HG03521 (cell line): ENCODE measurements at regions not wholly inside any gene's neighbourhood (a gene's known extent, or its start where the extent isn't known, plus 50 kb on each side); places are given as distances from the start of the nearest gene placed in this dataset.

Experiments
- ATAC-seq: cut with Tn5 transposase; IDR thresholded peaks from one replicate; pipeline ENCODE4 v1.9.1; 2021; ENCODE audit warnings: mild to moderate bottlenecking, moderate library complexity; ENCODE audit not compliant: unreplicated experiment

- no peak for ATAC-seq
Measured at GRCh38 chr3:30201715-30202114, 404.7 kb upstream of the TGFBR2 start.

- ATAC-seq: no peak
Measured at GRCh38 chr3:30203301-30203700, 403.1 kb upstream of the TGFBR2 start.

- no peak for ATAC-seq
Measured at GRCh38 chr3:30204126-30204525, 402.3 kb upstream of the TGFBR2 start.

GRCh38 chr3:30206051-30206450 is 400.4 kb upstream of the TGFBR2 start:
- no peak for ATAC-seq

GRCh38 chr3:30221619-30222018 is 384.8 kb upstream of the TGFBR2 start:
- no peak for ATAC-seq

GRCh38 chr3:30222441-30222840 is 384.0 kb upstream of the TGFBR2 start:
- ATAC-seq: no peak

- no peak for ATAC-seq
Measured at GRCh38 chr3:30225021-30225420, 381.4 kb upstream of the TGFBR2 start.

- no peak for ATAC-seq
Measured at GRCh38 chr3:30226601-30227151, 379.7 kb upstream of the TGFBR2 start.

- ATAC-seq: no peak
Measured at GRCh38 chr3:30227571-30228301, 378.7 kb upstream of the TGFBR2 start.

- no peak for ATAC-seq
Measured at GRCh38 chr3:30228302-30228631, 378.1 kb upstream of the TGFBR2 start.

- ATAC-seq: no peak
Measured at GRCh38 chr3:30231277-30232141, 374.9 kb upstream of the TGFBR2 start.

GRCh38 chr3:30232142-30232541 is 374.3 kb upstream of the TGFBR2 start:
- no peak for ATAC-seq

GRCh38 chr3:30233913-30234646 is 372.3 kb upstream of the TGFBR2 start:
- no peak for ATAC-seq

- ATAC-seq: no peak
Measured at GRCh38 chr3:30236011-30236410, 370.4 kb upstream of the TGFBR2 start.

- ATAC-seq: no peak
Measured at GRCh38 chr3:30241721-30242120, 364.7 kb upstream of the TGFBR2 start.

- no peak for ATAC-seq
Measured at GRCh38 chr3:30245858-30246622, 360.4 kb upstream of the TGFBR2 start.

- peak; percentile 75 for ATAC-seq
Measured at GRCh38 chr3:30248423-30248822, 358.0 kb upstream of the TGFBR2 start.

GRCh38 chr3:30252474-30252873 is 353.9 kb upstream of the TGFBR2 start:
- no peak for ATAC-seq

GRCh38 chr3:30253832-30254231 is 352.6 kb upstream of the TGFBR2 start:
- ATAC-seq: no peak

- ATAC-seq: no peak
Measured at GRCh38 chr3:30256474-30256873, 349.9 kb upstream of the TGFBR2 start.
